GM10266 (cell line): ENCODE measurements at regions not wholly inside any gene's neighbourhood (a gene's known extent, or its start where the extent isn't known, plus 50 kb on each side); places are given as distances from the start of the nearest gene placed in this dataset.
"Not testable (repeated sequence)": the region's sequence is repeated elsewhere in the genome, so short reads cannot be mapped to it uniquely, and the experiment has no call there.

Source experiments
- DNase-seq: peaks from one replicate; pipeline ENCODE4 v3.0.0; 2012; ENCODE audit errors: extremely low spot score
- CTCF ChIP-seq: IDR thresholded peaks from 2 replicates; pipeline ENCODE4 v1.5.1; 2012; ENCODE audit warnings: mild to moderate bottlenecking, low read depth; ENCODE audit not compliant: control insufficient read depth, insufficient read depth; ENCODE audit errors: missing control alignments

- no peak for TF ChIP-seq CTCF
- DNase-seq, result no peak
Measured at GRCh38 chr13:37984357-37984756, 114.8 kb upstream of the TRPC4 start.

- no peak for TF ChIP-seq CTCF
- DNase-seq, result no peak
Measured at GRCh38 chr13:37981932-37982331, 112.4 kb upstream of the TRPC4 start.

- no peak for DNase-seq
- no peak for TF ChIP-seq CTCF
Measured at GRCh38 chr13:37978680-37979079, 109.1 kb upstream of the TRPC4 start.

GRCh38 chr13:37968555-37968954 lies 99.0 kb upstream of the TRPC4 start:
- DNase-seq, result no peak
- TF ChIP-seq CTCF, result no peak

- DNase-seq, result no peak
- no peak for TF ChIP-seq CTCF
Measured at GRCh38 chr13:37966266-37966665, 96.7 kb upstream of the TRPC4 start.

- no peak for TF ChIP-seq CTCF
- no peak for DNase-seq
Measured at GRCh38 chr13:37960427-37960826, 90.9 kb upstream of the TRPC4 start.

- DNase-seq, result no peak
- TF ChIP-seq CTCF, result no peak
Measured at GRCh38 chr13:37959284-37959683, 89.7 kb upstream of the TRPC4 start.

- TF ChIP-seq CTCF, result no peak
- no peak for DNase-seq
Measured at GRCh38 chr13:37956536-37956935, 87.0 kb upstream of the TRPC4 start.

- not testable (repeated sequence) for DNase-seq
Measured at GRCh38 chr13:37954597-37954996, 85.0 kb upstream of the TRPC4 start.
